NCI-H1436 (cell line): ENCODE measurements at regions not wholly inside any gene's neighbourhood (a gene's known extent, or its start where the extent isn't known, plus 50 kb on each side); places are given as distances from the start of the nearest gene placed in this dataset.
A peak's percentile ranks its signal among the peaks of the same experiment; 100 is the strongest.
"Not testable (repeated sequence)": the region's sequence is repeated elsewhere in the genome, so short reads cannot be mapped to it uniquely, and the experiment has no call there.

Experiments
- DNase-seq: peaks from one replicate; lab custom pipeline; 2025; lab: John Stamatoyannopoulos, UW

- no peak for DNase-seq
Measured at GRCh38 chr1:58190267-58190988, 356.1 kb downstream of the OMA1 start.

- DNase-seq = no peak
Measured at GRCh38 chr1:58189453-58189852, 357.1 kb downstream of the OMA1 start.

GRCh38 chr1:58183286-58183685 is 363.2 kb downstream of the OMA1 start:
- DNase-seq = no peak

GRCh38 chr1:58180537-58180936 is 366.0 kb downstream of the OMA1 start:
- DNase-seq = no peak

GRCh38 chr1:58169160-58169559 is 377.4 kb downstream of the OMA1 start:
- DNase-seq = not testable (repeated sequence)

- DNase-seq = not testable (repeated sequence)
Measured at GRCh38 chr1:58167131-58167530, 379.4 kb downstream of the OMA1 start.

GRCh38 chr1:58166417-58166816 is 380.1 kb downstream of the OMA1 start:
- no peak for DNase-seq

- DNase-seq = no peak
Measured at GRCh38 chr1:58165073-58165472, 381.5 kb downstream of the OMA1 start.

GRCh38 chr1:58162952-58163550 is 383.5 kb downstream of the OMA1 start:
- DNase-seq = peak; percentile 35

GRCh38 chr1:58159434-58159830 is 387.1 kb downstream of the OMA1 start:
- no peak for DNase-seq

GRCh38 chr1:58158506-58159433 is 387.8 kb downstream of the OMA1 start:
- no peak for DNase-seq

GRCh38 chr1:58158016-58158415 is 388.5 kb downstream of the OMA1 start:
- no peak for DNase-seq

- DNase-seq = no peak
Measured at GRCh38 chr1:58157256-58157655, 389.3 kb downstream of the OMA1 start.

GRCh38 chr1:58156831-58157230 is 389.7 kb downstream of the OMA1 start:
- no peak for DNase-seq

- DNase-seq = no peak
Measured at GRCh38 chr1:58156124-58156468, 390.4 kb downstream of the OMA1 start.

- DNase-seq = peak; percentile 8
Measured at GRCh38 chr1:58155418-58156123, 391.0 kb downstream of the OMA1 start.

GRCh38 chr1:58154256-58154655 is 392.3 kb downstream of the OMA1 start:
- DNase-seq = no peak

- no peak for DNase-seq
Measured at GRCh38 chr1:58152697-58153096, 393.8 kb downstream of the OMA1 start.

GRCh38 chr1:58149271-58149812 is 397.2 kb downstream of the OMA1 start:
- DNase-seq = peak; percentile 1

GRCh38 chr1:58144698-58145270 is 401.7 kb downstream of the OMA1 start:
- no peak for DNase-seq

GRCh38 chr1:58143972-58144697 is 402.4 kb downstream of the OMA1 start:
- peak; percentile 3 for DNase-seq
